CD4-positive, alpha-beta T cell treated with Interleukin-12 subunit alpha and Interleukin-12 subunit beta, for 1 hour (primary cell): ENCODE measurements at regions not wholly inside any gene's neighbourhood (a gene's known extent, or its start where the extent isn't known, plus 50 kb on each side); places are given as distances from the start of the nearest gene placed in this dataset.

Experiments used
- DNase-seq: peaks from one replicate; pipeline ENCODE4 v3.0.0-alpha.2; 2020

DNA sequence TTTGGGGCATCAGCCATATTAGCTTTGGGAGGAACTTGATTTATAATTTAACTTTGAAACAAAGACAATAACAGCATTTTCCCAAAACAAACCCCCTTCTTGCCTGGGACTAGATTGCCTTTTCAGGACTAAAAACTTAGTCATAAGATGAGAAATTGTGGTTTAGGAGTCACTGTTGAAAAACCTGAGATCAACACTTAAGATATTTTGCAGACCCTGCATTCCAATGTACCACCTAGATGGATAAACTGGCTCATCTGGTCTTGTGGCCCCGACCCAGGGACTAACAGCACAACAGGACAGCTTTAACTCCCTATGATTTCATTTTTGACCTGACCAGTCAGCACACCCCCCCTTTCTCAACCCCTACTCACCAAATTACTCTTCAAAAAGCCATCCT is 1165.4 kb downstream of the XPNPEP1 start:
- DNase-seq = no peak

DNA sequence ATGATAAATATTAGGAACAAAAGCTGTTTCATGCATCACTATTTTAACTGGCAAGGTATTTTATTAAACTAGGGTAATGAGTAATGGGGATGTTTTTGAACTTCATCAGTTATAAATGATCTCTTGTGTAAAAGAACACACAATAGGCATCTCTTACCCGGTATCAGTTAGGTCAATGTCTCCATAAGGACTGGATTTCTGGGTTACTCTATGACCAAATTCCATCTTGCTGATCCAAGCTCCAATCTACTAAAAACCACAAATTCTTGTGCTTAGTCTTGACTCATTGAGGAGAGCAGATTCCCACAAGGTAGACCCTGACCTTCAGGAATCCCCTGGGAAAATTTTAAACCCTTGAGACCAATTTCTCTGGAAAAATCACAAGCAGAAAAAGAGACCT is 1167.7 kb downstream of the XPNPEP1 start:
- DNase-seq = no peak

DNA sequence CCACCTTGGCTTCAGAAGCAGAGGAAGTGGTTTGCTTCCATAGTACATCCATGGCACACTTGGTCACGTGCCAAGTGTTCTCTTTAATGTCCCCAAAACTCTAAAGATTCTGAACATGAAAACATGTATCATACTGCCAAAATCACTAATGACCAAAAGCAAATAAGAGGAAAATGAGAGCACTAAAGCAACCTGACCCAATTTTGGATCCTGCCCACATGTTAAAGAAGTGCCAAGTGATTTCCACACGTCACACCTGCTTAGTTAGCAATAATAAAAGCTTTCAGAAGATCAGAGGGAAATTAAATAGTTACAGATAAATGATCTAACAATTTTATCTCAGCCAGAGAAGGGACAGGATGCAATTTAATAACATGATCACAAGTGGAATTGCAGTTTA is 1170.0 kb downstream of the XPNPEP1 start:
- DNase-seq = no peak

DNA sequence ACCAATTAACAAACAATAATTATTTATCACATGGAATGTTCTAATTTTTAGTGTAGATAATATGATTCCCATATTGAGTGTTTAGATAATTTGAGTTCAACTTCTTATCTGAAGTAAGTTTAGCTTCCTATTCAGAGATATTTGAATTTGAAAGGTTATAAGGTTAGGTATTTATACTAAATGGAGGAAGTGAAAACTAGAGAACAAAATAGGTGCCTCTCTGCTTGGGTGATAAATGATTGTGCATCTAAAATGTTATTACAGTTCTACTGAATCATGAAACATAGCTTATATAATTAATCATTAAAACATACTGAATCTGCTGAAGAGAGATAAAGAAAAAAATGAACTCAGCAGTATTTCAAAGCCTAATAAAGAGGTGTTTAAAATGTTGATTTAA is 1174.3 kb downstream of the XPNPEP1 start:
- no peak for DNase-seq

DNA sequence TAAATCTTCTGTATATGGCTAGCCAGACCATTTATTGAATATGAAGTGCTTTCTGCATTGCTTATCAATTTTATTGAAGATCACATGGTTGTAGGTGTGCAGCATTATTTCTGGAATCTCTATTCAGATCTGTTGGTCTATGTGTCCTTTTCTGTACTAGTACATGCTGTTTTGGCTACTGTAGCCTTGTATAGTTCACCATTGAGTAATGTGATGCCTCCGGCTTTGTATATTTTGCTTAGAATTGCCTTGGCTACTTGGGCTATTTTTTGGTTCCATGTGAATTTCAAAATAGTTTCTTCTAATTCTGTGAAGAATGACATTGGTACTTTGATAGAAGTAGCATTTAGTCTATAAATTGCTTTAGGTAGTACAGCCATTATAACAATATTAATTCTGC is 1187.2 kb downstream of the XPNPEP1 start:
- DNase-seq = no peak

DNA sequence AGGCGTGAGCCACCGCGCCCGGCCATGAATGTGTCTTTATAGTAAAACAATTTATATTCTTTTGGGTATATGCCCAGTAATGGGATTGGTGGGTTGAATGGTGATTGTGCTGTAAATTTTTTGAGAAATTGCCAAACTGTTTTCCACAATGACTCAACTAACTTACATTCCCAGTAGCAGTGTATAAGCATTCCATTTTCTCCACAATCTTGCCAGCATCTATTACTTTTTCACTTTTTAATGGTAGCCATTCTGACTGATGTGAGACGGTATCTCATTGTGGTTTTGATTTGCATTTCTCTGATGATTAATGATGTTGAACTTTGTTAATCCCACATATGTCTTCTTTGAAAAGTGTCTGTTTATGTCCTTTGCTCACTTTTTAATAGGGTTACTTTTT is 1187.9 kb downstream of the XPNPEP1 start:
- DNase-seq = no peak

DNA sequence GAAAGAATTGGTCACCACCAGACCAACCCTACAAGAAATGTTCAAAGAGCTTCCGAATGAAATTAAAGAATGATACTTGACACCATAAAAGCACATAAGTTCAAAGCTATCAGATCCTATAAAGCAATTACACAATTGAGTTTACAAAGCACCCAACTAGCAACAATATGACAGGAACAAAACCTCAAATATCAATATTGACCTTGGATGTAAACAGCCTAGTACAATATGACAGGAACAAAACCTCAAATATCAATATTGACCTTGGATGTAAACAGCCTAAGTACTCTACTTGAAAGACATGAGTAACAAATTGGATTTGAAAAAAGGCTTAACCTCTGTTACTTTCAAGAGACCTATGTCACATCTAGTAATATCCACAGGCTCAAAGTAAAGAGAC is 1201.4 kb downstream of the XPNPEP1 start:
- no peak for DNase-seq

DNA sequence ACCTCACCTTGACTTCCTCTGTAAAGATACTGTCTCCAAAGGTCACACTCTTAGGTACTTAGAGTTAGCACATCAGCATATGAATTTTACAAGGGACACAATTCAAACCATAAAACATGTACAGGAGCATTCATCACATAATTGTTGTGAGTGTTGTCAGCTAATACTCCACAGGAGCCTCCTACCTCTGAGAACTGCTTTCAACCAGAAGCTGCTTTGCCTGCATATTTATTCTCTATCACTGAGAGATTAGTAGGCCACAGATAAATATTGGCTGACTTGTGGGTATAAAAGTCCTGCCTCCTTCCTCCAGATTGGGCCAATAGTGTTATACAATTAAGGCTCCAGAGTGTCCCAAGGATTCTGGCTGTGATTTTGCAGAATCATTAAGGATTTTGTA is 1207.0 kb downstream of the XPNPEP1 start:
- DNase-seq = no peak

DNA sequence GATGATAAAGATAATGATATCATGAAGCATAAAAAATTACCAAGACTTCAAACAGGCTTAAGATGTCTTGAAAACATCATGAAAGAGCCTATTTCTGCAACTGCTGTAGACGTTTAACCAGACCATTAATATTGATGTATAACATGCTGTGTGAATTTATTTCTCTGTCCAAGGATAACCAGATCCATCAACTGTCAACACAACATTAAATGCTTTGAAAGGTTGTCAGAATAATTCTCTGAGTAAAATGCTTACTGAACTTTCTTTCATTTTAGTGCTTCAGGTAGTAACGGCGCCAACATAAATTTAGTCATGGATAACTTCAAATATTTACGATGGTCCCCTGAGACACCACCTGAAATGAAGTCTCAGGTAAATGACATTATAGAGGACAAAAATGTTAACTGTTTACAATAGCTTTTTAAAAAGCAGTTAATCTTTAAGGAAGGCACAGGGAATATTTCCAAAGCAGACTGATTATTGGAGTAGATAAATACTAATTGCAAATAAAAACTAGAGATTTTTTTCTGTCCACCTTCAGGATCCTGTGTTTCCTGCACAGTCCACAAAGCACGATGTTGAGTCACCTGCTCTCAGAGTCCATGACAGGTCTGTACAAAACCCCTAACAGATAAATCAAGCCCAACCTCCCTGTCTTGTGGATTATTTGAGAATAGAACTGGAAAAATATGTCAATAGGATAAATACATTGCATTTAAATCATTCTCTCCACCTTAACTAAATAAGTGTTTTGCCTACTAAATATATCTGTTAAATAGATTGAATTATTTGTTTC is 1213.2 kb downstream of the XPNPEP1 start:
- DNase-seq = no peak

DNA sequence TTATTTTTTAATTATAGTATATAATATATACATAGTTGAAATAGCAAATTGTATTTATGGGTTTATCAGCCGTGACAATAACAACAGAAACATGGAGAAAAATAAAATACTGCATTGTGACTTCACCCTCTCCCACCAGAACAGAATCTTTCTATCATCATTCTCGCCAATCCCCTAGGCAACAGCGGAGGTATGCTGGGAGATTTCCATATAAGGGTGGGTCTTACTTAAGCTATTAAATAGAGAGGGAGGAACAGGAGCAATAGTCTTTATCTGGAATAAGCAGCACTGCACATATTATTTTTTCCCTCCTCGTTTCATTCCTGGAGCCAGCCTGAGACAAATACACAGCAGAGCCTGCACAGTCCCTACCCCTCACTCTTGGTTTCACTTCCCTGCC is 1214.9 kb downstream of the XPNPEP1 start:
- DNase-seq = no peak

DNA sequence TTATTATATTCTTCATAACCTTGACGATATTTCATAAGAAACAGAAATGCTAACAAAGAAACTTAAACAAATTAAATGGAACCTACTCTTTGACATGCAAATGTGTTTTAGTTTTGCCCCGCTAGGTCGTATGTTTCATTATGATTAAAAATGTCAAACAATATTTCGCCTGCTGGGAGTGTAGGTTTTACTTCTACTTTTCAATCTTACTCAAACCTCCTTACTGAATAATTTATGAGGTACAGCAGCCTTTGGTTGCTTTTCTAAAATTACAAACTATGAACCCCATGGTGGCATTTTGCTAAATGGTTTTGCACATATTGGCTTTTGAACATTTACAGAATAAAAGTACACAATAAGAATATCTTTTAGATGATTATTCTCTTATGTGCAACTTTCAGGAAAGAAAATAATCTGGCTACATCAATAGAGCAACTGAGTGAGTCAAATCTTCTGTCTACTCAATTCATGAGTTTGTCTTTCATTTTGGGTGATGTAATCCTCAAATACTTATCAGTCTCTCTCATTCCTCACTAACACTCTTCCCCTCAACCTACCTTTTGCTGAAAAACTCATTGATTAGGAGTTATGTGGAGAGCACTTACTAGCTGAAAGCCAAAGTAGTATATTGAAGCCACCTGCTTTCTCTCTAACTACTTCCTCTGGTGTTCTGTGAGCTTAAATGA is 1226.4 kb downstream of the XPNPEP1 start:
- DNase-seq = no peak

DNA sequence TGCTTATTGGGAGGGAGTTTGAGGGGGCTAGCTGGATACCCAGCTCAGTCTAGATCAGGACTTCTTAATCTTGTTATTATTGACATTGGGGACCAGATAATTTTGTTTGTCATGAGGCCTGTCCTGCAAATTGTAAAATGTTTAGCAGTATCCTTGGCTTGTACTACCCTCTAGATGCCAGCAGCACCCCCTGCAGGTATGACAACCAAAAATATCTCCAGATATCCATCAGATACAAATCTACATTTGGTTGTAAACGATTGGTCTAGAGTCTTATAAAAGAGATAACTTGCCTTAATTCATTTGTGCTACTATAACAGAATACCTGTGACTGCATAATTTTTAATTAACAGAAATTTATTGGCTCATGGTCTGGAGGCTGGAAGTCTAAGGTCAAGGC is 1232.2 kb downstream of the XPNPEP1 start:
- DNase-seq = no peak

DNA sequence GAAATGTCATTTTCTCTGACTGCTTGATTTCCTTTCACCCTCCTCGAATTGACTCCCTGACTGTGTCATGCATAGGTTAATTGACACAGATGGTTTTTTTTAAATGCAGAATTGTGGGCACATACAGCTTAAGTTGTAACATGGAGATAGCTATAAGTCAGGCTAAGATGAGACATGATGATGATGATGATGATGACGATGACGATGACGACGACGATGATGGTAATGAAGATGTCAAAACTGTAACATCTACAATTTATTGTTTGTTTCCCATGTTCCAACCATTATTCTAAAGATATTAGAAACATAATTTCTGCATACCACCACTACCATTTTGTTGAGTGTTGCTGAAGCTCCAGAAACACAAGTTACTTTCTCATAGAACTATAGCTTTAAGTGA is 1232.8 kb downstream of the XPNPEP1 start:
- no peak for DNase-seq

DNA sequence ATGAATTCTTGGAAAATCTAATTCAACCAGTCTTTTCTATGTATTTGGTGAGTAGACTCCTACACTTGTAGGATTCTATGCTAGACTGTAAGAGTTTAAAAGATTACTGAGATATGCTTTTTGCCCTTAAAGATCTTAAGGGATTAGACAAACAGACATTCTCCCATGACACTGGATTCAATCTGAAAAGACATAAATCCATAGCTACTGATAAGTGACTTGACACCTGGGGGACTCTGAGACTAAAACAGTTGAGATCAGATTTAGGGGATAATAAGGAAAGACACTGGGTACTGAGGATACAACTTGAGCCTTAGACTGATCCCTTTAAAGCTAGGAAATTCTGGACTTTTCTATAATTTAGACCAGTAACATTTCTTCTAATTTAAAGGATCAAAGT is 1233.4 kb downstream of the XPNPEP1 start:
- DNase-seq = no peak

DNA sequence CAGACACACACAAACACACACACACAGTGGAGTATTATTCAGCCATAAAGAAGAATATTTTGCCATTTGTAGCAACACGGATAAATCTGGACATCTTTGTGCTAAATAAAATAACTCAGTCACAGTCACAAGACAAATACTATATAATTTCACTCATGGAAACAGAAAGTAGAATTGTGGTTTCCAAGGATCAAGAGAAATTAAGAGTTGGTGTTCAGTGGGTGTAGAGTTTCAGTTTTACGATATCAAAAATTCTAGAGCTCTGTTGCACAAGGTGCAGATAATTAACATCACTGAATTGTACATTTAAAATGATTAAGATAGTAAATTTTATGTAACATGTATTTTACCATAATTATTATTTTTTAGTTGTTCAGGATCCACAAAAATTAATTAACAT is 1235.0 kb downstream of the XPNPEP1 start:
- no peak for DNase-seq

DNA sequence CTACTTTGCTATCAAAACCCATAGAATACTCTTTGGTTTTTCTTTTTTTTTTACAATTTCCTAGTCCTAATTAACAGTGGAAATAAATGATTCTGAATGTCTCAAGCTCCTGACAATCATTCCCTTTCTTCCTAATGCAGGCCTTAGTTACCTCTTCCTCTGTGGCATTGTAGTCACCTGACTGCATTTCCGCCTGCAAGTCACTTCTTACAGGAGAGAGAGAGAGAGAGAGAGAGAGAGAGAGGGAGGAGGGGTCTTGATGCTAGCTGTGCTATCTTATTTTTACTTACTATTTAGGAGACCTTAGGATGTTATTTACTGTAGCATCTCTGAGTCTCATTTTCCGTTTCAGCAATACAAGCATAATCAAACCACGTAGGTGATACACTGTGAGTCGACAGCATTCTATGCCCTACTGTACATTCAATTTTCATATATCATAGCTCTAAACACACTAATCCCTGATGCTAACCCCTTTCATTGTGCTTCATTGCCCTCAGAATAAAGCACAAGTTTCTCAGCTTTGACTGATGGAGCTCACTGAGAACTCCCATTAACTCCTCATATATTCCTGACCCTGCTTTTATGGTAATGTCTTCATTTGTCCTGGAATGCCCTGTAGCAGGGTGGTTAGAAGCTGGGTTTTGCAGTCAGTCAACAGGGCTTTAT is 1237.3 kb downstream of the XPNPEP1 start:
- DNase-seq = no peak

DNA sequence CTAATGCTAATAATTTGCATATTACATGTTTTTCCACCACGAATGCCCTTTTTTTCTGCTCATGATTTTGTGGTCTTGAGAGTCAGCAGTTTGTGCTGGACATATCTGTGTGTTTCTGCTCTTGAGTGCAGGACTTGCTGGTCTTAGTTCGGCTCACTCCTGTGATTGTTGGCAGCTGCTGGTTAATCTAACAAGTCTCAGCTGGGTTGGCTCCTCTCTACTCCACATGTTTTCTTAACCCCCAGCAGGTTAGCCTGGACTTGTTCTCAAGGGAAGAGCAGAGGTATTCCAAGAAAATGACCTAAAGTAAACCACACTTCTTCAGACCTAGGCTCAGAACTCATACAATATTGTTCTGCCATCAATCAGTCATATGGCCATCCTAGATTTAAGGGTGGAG is 1238.9 kb downstream of the XPNPEP1 start:
- no peak for DNase-seq

DNA sequence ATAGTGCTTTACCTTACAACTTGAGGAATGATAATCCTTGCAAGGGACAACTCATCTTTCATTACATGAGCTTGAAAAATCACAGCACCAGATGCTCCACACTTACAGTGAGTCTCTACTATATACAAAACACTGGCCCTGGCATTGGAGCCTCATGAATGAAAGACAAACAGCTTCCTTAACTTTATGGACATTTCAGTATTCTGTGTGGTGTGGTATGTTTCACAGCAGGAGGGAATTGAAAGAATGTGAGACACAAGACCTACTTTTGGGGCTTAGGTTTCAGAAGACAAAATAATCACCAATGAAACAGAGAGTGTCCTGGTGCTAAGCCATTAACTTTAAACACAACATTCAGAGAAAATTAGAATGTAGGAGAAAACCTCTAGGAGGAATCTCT is 1249.6 kb downstream of the XPNPEP1 start:
- no peak for DNase-seq

DNA sequence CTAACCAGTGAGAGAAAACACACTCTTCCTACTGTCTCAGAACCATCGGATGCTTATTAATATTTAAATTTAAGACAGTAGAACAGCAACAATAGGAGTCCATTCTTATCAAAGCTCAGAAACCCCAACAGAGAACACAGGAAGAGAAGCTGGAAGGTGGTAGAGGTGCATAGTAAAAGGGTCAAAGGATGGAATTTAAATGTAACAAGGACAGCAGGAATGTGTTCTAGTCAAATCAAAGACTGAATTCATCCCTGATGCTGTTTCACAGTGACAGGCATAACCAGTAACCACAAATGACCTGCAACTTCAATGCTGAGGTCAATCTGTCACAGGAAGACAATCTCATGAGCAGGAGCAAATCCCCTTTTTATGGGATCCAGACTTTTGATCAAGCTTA is 1259.7 kb downstream of the XPNPEP1 start:
- no peak for DNase-seq

DNA sequence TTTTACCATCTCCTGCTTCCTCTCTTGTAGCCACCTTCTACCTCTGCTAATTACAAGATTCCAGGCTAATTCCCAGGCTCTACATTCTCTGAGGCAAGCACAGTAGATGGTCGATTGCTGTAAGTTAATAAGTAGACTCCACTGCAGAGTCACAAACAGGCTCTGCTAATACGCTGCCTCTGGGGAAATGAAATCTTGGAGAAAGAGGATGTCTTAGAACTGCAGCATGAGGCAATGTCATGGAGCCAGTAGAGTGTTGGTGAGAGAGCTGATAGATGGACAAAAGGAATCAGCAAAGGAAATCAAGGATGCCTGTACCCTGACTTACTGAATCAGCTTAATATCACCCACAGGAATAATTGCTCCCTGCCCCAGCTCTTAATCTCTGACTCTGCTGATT is 1260.3 kb downstream of the XPNPEP1 start:
- DNase-seq = no peak

DNA sequence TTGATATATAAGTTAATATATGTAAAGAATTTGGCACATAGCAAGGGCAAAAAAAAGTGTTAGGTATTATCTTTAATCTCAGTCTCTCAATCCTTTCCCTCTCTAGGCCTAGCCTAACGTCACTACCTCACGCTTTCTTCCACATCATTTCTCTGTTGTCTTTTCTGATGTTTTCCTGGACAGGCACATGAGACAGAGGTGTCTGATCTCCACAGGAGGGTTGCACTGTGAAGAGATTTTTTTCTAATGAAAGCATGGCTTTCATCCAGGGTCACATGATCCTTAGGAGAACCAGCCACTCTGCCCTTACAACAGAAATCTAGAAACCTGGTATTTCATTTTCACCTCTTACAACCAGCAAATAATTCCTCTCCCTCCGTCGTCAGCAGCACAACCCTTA is 1268.3 kb downstream of the XPNPEP1 start:
- DNase-seq = no peak

DNA sequence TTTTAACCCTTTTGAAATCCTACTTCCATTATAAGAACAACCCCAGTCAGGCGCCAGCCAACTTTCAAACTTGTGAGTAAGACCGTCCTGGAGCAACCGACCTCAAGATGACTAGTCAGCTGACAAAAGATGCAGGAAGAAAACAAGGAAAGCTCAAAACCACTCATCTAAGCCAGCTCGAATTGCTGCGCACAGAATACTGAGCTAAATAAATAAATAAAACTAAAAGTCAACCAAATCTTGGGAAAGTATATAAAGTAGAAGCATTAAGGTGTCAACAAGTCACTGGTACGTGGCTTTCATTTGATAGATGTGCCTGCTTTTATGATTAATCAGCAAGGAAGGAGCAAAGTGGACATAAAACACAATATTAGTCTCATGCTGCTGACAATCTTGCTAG is 1269.8 kb downstream of the XPNPEP1 start:
- no peak for DNase-seq

DNA sequence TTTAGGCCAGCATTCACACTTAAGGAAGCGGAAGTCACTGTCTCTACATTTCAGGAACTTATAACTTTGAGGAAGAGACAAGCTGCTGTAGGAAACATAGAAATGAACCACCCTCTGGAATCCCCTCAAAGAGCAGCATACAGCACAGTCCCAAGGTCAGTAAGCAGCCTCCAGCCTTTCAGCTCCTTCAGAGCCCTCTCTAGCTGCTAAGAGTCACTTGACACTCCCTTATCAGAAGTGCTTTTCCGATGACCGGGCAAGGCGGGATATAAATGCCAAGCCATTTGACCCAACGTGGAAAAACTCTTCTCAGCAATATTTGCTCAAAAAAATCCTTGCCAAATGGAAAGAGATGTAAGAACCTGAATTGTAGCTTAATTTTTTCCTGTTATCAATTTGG is 1284.3 kb downstream of the XPNPEP1 start:
- DNase-seq = no peak

DNA sequence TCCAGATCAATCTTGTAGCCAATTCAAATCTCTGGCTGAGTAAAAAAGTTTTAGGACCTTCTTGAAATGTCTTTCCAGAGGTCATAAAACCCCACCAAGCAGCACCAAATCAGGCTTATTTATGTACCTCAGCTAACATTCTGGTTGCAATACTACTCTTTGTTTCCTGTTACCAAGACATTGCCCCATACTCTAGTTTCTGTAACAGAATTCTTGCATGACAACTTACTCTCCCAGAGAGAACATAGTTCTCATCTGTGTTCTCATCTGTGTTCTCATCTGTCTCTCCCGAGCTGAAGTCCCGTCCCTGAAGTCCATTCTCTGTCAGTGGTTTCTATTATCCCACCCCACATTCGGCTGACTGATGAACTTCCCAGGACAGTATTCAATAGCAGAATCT is 1285.1 kb downstream of the XPNPEP1 start:
- DNase-seq = no peak
